CD8-positive, alpha-beta memory T cell (primary cell): ENCODE measurements at regions not wholly inside any gene's neighbourhood (a gene's known extent, or its start where the extent isn't known, plus 50 kb on each side); places are given as distances from the start of the nearest gene placed in this dataset.

Experiments used
- CTCF ChIA-PET: fragments of 350-600 bp; sonication (Branson Sonifier 250); formaldehyde crosslinking; loops from one replicate; lab custom pipeline; 2021; ENCODE audit warnings: antibody characterized with exemption; lab: Charles Lee
- POLR2A ChIA-PET: fragments of 350-600 bp; sonication (Branson Sonifier 250); formaldehyde crosslinking; loops from one replicate; lab custom pipeline; 2021; ENCODE audit warnings: antibody characterized with exemption; lab: Charles Lee
- DNase-seq, 5 donors: peaks; one replicate each; pipeline versions ENCODE4 v3.0.0 to v3.0.0-alpha.2; 2020 to 2022; ENCODE audit warnings: mixed read lengths in 1 of 5
- H3K27ac ChIP-seq: one replicate; pipeline ENCODE4 v1.7.0; 2013; ENCODE audit warnings: low read depth, mild to moderate bottlenecking, low read length, moderate library complexity
- H3K27me3 ChIP-seq: 2 replicates; pipeline ENCODE4 v1.7.0; 2013; ENCODE audit warnings: low read length, mild to moderate bottlenecking; ENCODE audit not compliant: insufficient read depth, poor library complexity, severe bottlenecking
- H3K36me3 ChIP-seq: 2 replicates; pipeline ENCODE4 v1.7.0; 2013; ENCODE audit warnings: mild to moderate bottlenecking, low read length, moderate library complexity; ENCODE audit not compliant: insufficient read depth
- H3K4me1 ChIP-seq: 2 replicates; pipeline ENCODE4 v1.7.0; 2013; ENCODE audit warnings: mild to moderate bottlenecking, low read length, moderate library complexity; ENCODE audit not compliant: insufficient read depth
- H3K4me3 ChIP-seq: 2 replicates; pipeline ENCODE4 v1.7.0; 2013; ENCODE audit warnings: mild to moderate bottlenecking, low read length
- H3K9me3 ChIP-seq: 2 replicates; pipeline ENCODE4 v1.7.0; 2013; ENCODE audit warnings: mild to moderate bottlenecking, low read length
- H3K27ac Mint-ChIP-seq, 8 donors: one replicate each; pipeline ENCODE4 v1.8.0; 2020 to 2021; ENCODE audit warnings: mixed read lengths in 8 of 8, mild to moderate bottlenecking in 6 of 8, inconsistent platforms in 3 of 8, moderate library complexity in 3 of 8
- H3K27me3 Mint-ChIP-seq, 2 donors: one replicate each; pipeline ENCODE4 v1.8.0; 2020 to 2021; ENCODE audit warnings: mixed read lengths in 2 of 2, mild to moderate bottlenecking in 1 of 2, moderate library complexity in 1 of 2
- H3K36me3 Mint-ChIP-seq, 3 donors: one replicate each; pipeline ENCODE4 v1.8.0; 2020 to 2021; ENCODE audit warnings: mixed read lengths in 3 of 3, inconsistent platforms in 1 of 3, mild to moderate bottlenecking in 1 of 3
- H3K4me1 Mint-ChIP-seq, 3 donors: one replicate each; pipeline ENCODE4 v1.8.0; 2020 to 2021; ENCODE audit warnings: mixed read lengths in 3 of 3, inconsistent platforms in 1 of 3, mild to moderate bottlenecking in 1 of 3
- H3K4me3 Mint-ChIP-seq, 7 donors: one replicate each; pipeline ENCODE4 v1.8.0; 2020 to 2021; ENCODE audit warnings: mixed read lengths in 7 of 7, mild to moderate bottlenecking in 6 of 7, moderate library complexity in 4 of 7, inconsistent platforms in 2 of 7
- H3K9me3 Mint-ChIP-seq, 5 donors: one replicate each; pipeline ENCODE4 v1.8.0; 2020 to 2022; ENCODE audit warnings: mixed read lengths in 5 of 5, mild to moderate bottlenecking in 3 of 5, moderate library complexity in 2 of 5, inconsistent platforms in 1 of 5

DNA sequence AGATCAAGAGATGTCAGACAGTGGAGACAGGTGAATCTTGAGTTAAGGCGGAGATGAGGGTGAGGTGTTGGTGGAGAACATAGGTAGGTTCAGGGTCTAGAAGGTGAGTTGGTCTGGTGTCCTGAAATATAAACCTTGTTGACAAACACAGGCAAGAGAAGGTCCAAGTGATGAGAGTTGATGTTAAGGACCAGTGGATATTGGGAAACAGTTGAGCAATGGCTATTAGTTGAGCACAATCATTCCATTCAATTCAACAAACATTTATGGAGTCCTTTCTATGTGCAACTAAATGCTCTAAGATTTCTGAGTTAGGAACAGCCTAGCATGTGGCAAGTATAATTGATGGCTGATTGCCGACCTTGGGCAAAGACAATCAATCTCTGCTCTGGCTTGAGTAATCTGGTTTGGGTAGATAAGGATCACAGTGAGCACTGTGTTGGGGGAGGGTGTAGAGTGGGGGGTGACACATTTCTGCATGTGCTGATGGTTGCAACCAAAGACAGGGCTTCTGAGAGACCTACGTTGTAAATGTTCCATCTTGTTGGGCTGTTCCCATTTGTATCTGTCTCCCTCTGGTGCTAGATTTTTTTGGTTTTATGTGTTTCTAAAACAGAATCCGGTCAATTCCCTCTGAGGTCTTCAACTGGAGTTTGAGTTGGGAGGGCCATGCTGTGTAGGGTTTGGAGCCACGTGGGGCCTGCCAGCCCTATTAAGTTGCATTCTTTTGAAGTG, 201.1 kb downstream of the BAMBI start:
- Mint-ChIP-seq H3K36me3 (no peaks in the 10 kb centered on the region), H3K4me3 (no peak overlapping the region), H3K4me1 (no peaks in the 10 kb centered on the region), H3K27me3 (peaks cover 3 to 7% of the 10 kb centered on the region in 2 donors), H3K9me3 (no peaks in the 10 kb centered on the region), H3K27ac (no peak overlapping the region)
- no peak for DNase-seq
- no peaks in the 10 kb centered on the region for H3K9me3 ChIP-seq
- no peak overlapping the region for H3K27ac ChIP-seq
- no peaks in the 10 kb centered on the region for H3K27me3 ChIP-seq
- no peaks in the 10 kb centered on the region for H3K36me3 ChIP-seq
- no peaks in the 10 kb centered on the region for H3K4me1 ChIP-seq
- ChIA-PET CTCF (no interaction called here), POLR2A (no interaction called here)
- H3K4me3 ChIP-seq: no peak overlapping the region

DNA sequence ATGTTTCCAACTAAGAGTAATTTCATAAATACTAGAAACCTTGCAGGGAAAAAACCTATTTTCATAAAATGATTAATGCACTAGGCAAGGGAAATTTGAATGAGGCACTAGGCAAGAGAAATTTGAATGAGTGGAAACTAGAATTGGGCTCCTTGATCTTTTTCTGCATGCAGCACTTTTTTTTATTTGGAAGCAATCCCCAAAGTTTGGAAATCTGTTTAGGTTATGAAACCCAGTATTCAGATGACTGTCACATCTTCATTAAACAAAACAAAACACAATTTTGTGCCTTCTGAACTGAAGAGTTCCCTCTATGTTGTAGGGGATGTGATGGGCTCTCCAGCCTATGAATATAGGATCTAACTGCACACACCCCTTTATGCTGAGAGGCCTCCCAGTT, 201.9 kb downstream of the BAMBI start:
- no peaks in the 10 kb centered on the region for H3K36me3 ChIP-seq
- Mint-ChIP-seq H3K27ac (no peak overlapping the region), H3K4me3 (no peak overlapping the region), H3K9me3 (no peaks in the 10 kb centered on the region), H3K27me3 (peaks cover 3 to 12% of the 10 kb centered on the region in 2 donors), H3K36me3 (no peaks in the 10 kb centered on the region), H3K4me1 (no peaks in the 10 kb centered on the region)
- no peaks in the 10 kb centered on the region for H3K4me1 ChIP-seq
- POLR2A ChIA-PET: no interaction called here
- no peak for DNase-seq
- H3K27me3 ChIP-seq: no peaks in the 10 kb centered on the region
- H3K9me3 ChIP-seq: no peaks in the 10 kb centered on the region
- CTCF ChIA-PET: no interaction called here
- H3K4me3 ChIP-seq: no peak overlapping the region
- H3K27ac ChIP-seq: no peak overlapping the region

DNA sequence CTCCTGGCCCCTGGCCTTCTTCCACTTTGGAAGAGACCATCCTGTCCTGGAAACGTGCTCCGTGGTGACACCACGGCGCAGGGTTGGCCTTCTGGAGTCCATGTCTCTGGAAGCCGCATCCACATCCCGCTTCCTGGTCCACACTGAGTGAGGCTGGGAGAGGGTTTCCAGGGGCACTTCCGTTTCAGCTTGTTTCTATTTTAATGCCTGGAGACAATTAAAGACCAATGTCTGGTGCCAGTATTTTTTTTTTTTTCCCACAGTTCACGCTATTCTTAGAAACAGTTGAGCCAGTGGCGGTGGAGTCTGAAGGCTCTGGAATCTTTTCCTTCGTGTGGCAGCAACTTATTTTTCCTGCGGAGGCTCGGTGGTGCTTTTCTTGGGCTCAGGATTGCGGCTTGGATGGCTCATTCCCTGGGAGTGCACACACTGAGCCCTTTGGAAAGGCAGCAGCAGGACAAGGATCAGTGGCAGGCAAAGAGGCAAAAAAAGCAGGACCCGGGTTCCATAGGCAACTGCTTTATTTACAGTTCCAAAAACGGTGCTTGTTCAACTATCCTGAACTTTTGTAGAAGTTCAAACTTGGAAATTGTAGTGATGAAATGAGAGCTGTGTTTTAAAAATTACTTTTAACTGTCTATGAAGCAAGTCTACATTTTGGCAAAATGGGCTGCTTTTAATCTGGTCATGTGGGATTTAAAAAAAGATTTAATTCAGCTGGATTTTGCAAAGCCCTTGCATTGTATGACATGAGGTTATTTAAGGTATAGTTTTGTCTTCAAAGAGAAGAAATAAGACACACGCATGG, 202.8 kb downstream of the BAMBI start:
- Mint-ChIP-seq H3K27ac (no peak overlapping the region), H3K36me3 (no peaks in the 10 kb centered on the region), H3K4me3 (no peak overlapping the region), H3K4me1 (no peaks in the 10 kb centered on the region), H3K9me3 (no peaks in the 10 kb centered on the region), H3K27me3 (peaks cover 3 to 12% of the 10 kb centered on the region in 2 donors)
- Histone ChIP-seq H3K4me1 (no peaks in the 10 kb centered on the region), H3K4me3 (no peak overlapping the region), H3K27ac (no peak overlapping the region), H3K36me3 (no peaks in the 10 kb centered on the region), H3K27me3 (no peaks in the 10 kb centered on the region), H3K9me3 (no peaks in the 10 kb centered on the region)
- CTCF ChIA-PET: no interaction called here
- POLR2A ChIA-PET: no interaction called here
- DNase-seq: no peak

DNA sequence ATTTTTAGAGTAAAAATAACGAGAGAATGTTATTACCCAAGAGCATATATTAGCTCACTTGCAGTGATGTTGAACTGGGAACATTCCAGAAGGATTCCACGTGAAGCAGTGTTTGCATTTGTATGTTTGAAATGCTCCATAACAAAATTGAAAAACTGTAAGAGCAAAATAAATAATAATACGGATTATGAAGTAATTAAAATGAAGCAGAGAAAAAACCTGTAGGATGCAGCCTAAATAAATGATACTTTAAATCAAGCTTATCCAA, 203.3 kb downstream of the BAMBI start:
- Mint-ChIP-seq H3K36me3 (no peaks in the 10 kb centered on the region), H3K27ac (no peak overlapping the region), H3K4me1 (no peaks in the 10 kb centered on the region), H3K27me3 (peaks cover 3 to 12% of the 10 kb centered on the region in 2 donors), H3K9me3 (no peaks in the 10 kb centered on the region), H3K4me3 (no peak overlapping the region)
- H3K9me3 ChIP-seq: no peaks in the 10 kb centered on the region
- H3K36me3 ChIP-seq: no peaks in the 10 kb centered on the region
- no peak overlapping the region for H3K4me3 ChIP-seq
- no peaks in the 10 kb centered on the region for H3K4me1 ChIP-seq
- ChIA-PET CTCF (no interaction called here), POLR2A (interaction anchor here (0.6 kb wide), 1 partner anchor 27 kb away, joined by 3 read pairs; no protein-coding TSS in a partner anchor)
- no peak for DNase-seq
- H3K27me3 ChIP-seq: no peaks in the 10 kb centered on the region
- H3K27ac ChIP-seq: no peak overlapping the region

DNA sequence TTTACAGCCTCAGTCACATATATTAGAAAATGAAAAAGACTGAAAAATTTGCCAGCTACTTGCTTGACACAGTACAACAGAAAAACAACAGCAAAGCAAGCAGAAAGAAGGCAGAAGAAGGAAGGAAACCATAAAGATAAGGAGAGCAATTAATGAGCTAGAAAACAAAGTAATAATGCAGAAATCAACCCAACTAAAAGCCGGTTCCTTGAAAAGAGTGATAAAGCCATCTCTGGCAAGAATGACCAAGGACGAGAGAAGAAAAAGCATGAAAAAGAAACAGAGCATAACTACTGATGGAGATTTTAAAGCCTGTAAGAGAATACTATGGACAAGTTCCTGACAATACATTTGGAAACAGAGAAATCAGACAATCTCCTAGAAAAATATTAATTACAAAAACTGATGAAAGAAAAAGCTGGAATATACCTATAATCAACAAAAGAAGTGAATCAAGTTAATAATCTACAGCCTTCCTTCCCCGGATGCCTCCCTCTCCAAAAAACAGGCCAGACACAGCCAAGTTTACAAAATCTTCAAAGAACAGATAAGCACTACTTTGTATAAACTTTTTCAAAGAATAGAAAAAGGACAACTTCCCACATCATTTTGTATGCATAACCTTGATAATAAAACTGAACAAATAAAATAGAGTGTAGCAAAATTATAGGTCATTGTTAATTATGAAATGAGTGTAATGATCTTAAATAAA, 204.0 kb downstream of the BAMBI start:
- H3K27ac ChIP-seq: no peak overlapping the region
- no peaks in the 10 kb centered on the region for H3K4me1 Mint-ChIP-seq
- peaks cover 3 to 12% of the 10 kb centered on the region in 2 donors for H3K27me3 Mint-ChIP-seq
- no peaks in the 10 kb centered on the region for H3K9me3 ChIP-seq
- H3K9me3 Mint-ChIP-seq: no peaks in the 10 kb centered on the region
- H3K4me3 Mint-ChIP-seq: no peak overlapping the region
- H3K36me3 Mint-ChIP-seq: no peaks in the 10 kb centered on the region
- no peak overlapping the region for H3K4me3 ChIP-seq
- POLR2A ChIA-PET: interaction anchor here (0.6 kb wide), 1 partner anchor 26 kb away, joined by 3 read pairs; no protein-coding TSS in a partner anchor
- CTCF ChIA-PET: no interaction called here
- no peaks in the 10 kb centered on the region for H3K27me3 ChIP-seq
- no peaks in the 10 kb centered on the region for H3K4me1 ChIP-seq
- no peaks in the 10 kb centered on the region for H3K36me3 ChIP-seq
- no peak for DNase-seq
- H3K27ac Mint-ChIP-seq: no peak overlapping the region

DNA sequence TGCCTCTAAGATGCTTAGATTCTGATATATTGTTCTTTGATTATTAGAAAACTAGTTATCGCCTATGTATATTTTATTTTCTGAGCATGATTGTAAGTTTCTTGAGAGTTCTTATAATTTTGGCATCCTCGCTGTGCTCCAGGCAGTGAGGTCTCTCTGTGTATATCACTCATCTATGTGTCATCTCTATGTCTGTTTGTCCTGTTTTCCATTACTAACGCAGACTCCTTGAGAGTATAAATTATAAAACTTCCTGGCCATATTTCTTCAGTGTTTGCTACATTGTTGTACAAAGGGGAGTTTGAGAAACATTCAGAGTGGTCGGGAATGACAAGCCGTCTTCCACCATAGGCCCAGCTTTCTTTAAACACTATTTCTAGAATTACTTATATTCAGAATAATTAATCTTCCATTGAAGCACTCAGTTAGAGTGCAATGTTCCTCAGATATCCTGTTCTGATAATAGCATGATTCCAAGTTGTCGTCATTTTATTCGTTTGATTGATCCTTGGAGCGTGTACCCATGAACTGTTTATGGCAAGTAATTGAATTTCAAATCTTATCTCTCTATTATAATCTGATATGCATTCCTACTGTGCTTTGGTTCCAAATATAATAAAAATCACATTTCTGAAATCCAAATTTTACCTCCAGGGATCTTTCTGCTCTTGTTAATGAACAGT, 206.6 kb downstream of the BAMBI start:
- Mint-ChIP-seq H3K27me3 (peaks cover 4 to 12% of the 10 kb centered on the region in 2 donors), H3K9me3 (no peaks in the 10 kb centered on the region), H3K4me3 (no peak overlapping the region), H3K4me1 (no peaks in the 10 kb centered on the region), H3K27ac (no peak overlapping the region), H3K36me3 (no peaks in the 10 kb centered on the region)
- Histone ChIP-seq H3K4me3 (no peak overlapping the region), H3K9me3 (no peaks in the 10 kb centered on the region), H3K27me3 (no peaks in the 10 kb centered on the region), H3K27ac (no peak overlapping the region), H3K36me3 (no peaks in the 10 kb centered on the region), H3K4me1 (no peaks in the 10 kb centered on the region)
- CTCF ChIA-PET: no interaction called here
- POLR2A ChIA-PET: no interaction called here
- DNase-seq: no peak

DNA sequence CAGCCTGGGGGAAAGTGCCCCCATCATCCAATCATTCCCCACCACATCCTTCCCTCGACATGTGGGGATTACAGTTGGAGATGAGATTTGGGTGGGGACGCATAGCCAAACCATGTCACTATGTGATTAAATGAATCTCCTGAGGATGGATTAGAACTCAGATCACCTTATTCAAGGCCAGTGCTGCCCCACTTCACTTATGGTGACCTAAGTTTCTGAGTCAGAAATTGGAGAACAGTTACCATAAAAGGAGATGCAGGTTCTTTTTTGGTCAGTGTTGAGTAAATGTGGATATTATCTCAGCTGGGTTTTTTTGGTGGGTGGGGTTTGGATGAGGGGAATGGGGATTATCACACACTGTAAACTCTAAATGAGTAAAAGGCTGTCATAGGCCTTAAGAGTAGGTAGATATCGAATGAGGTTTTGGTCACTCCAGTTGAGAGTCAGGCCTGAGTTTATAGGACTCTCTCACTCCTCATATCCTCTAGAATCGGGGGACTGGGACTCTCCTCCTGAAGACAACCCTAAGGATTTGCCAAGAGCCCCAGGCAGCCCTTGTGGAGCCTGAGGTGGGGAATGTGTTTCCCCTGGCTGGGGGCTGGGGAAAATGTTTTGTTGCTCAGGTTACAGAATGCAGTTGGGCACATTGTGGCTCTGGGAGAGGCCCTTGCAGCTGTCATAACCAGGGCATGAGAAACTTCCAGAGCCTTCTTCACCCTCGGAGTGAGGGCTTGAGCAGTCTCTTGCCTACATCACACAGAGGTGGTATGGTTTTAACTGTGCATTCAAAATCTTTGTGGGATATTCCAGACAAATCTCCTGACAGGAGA, 213.0 kb downstream of the BAMBI start:
- H3K36me3 ChIP-seq: no peaks in the 10 kb centered on the region
- H3K4me3 ChIP-seq: no peak overlapping the region
- no peaks in the 10 kb centered on the region for H3K4me1 Mint-ChIP-seq
- H3K27ac Mint-ChIP-seq: no peak overlapping the region
- H3K27me3 Mint-ChIP-seq: peaks cover 0 to 4% of the 10 kb centered on the region in 2 donors
- no peak for DNase-seq
- no peak overlapping the region for H3K4me3 Mint-ChIP-seq
- no peaks in the 10 kb centered on the region for H3K9me3 Mint-ChIP-seq
- POLR2A ChIA-PET: no interaction called here
- H3K27me3 ChIP-seq: no peaks in the 10 kb centered on the region
- CTCF ChIA-PET: no interaction called here
- H3K9me3 ChIP-seq: no peaks in the 10 kb centered on the region
- no peaks in the 10 kb centered on the region for H3K36me3 Mint-ChIP-seq
- H3K4me1 ChIP-seq: no peaks in the 10 kb centered on the region
- H3K27ac ChIP-seq: no peak overlapping the region
